Esophagus squamous epithelium (tissue), 4 donors: ENCODE measurements at regions not wholly inside any gene's neighbourhood (a gene's known extent, or its start where the extent isn't known, plus 50 kb on each side); places are given as distances from the start of the nearest gene placed in this dataset.

Source experiments
- CTCF ChIP-seq, 6 experiments: fragments of 450-650 bp in 4 of 6; fragments of 200-600 bp in 2 of 6; sonication (generic) in 2 of 6; IDR thresholded peaks; one replicate each; pipeline ENCODE4 v1.5.1; 2016 to 2019; ENCODE audit warnings: antibody characterized with exemption in 6 of 6, mild to moderate bottlenecking in 4 of 6, moderate library complexity in 4 of 6
- POLR2A ChIP-seq, 4 donors: fragments of 450-650 bp; IDR thresholded peaks; one replicate each; pipeline ENCODE4 v1.6.1; 2017; ENCODE audit warnings: antibody characterized with exemption in 4 of 4, mild to moderate bottlenecking in 4 of 4, moderate library complexity in 3 of 4

GRCh38 chr11:34793666-34794065 is 122.5 kb downstream of the APIP start:
- no peak for TF ChIP-seq POLR2A (IDR thresholded peaks at IDR 0.05)
- TF ChIP-seq CTCF (IDR thresholded peaks at IDR 0.05), result no peak
